MM.1S (cell line): ENCODE measurements at regions not wholly inside any gene's neighbourhood (a gene's known extent, or its start where the extent isn't known, plus 50 kb on each side); places are given as distances from the start of the nearest gene placed in this dataset.

Experiments
- DNase-seq: peaks from one replicate; pipeline ENCODE4 v3.0.0-alpha.2; 2015
- H2AFZ ChIP-seq: fragments of 300-600 bp; sonication (generic); 2 replicates; pipeline ENCODE4 v1.6.0; 2016; ENCODE audit warnings: antibody characterized with exemption, low read length
- H3F3A ChIP-seq: fragments of 300-600 bp; sonication (generic); 2 replicates; pipeline ENCODE4 v1.6.1; 2016; ENCODE audit warnings: mild to moderate bottlenecking, antibody characterized with exemption, low read length, moderate library complexity, mixed read lengths; ENCODE audit not compliant: insufficient read depth
- H3K27ac ChIP-seq: fragments of 300-600 bp; sonication (generic); 2 replicates; pipeline ENCODE4 v1.5.1; 2016; ENCODE audit warnings: mild to moderate bottlenecking, low read length
- H3K27me3 ChIP-seq: fragments of 300-600 bp; sonication (generic); replicated peaks from 2 replicates; pipeline ENCODE4 v1.6.0; 2016; ENCODE audit warnings: low read length; ENCODE audit not compliant: insufficient read depth
- H3K36me3 ChIP-seq: fragments of 300-600 bp; sonication (generic); replicated peaks from 2 replicates; pipeline ENCODE4 v1.6.1; 2016; ENCODE audit warnings: mild to moderate bottlenecking, low read length, mixed read lengths; ENCODE audit not compliant: insufficient read depth
- H3K4me1 ChIP-seq: fragments of 300-600 bp; sonication (generic); 2 replicates; pipeline ENCODE4 v1.6.1; 2016; ENCODE audit warnings: low read length, mixed read lengths
- H3K4me2 ChIP-seq: fragments of 300-600 bp; sonication (generic); 2 replicates; pipeline ENCODE4 v1.6.0; 2016; ENCODE audit warnings: low read depth, low read length
- H3K4me3 ChIP-seq: fragments of 300-600 bp; sonication (generic); 2 replicates; pipeline ENCODE4 v1.5.1; 2016; ENCODE audit warnings: low read length, mixed read lengths
- H3K79me2 ChIP-seq: fragments of 300-600 bp; sonication (generic); 2 replicates; pipeline ENCODE4 v1.6.1; 2016; ENCODE audit warnings: mixed run types, low read length, mixed read lengths
- H3K9ac ChIP-seq: fragments of 300-600 bp; sonication (generic); 2 replicates; pipeline ENCODE4 v1.6.1; 2016; ENCODE audit warnings: low read length, mixed read lengths
- H3K9me2 ChIP-seq: fragments of 300-600 bp; sonication (generic); replicated peaks from 2 replicates; pipeline ENCODE4 v1.6.1; 2016; ENCODE audit warnings: mild to moderate bottlenecking, low read length, mixed read lengths; ENCODE audit not compliant: insufficient read depth
- H3K9me3 ChIP-seq: fragments of 300-600 bp; sonication (generic); replicated peaks from 2 replicates; pipeline ENCODE4 v1.6.1; 2016; ENCODE audit warnings: mild to moderate bottlenecking, low read length, mixed read lengths; ENCODE audit not compliant: insufficient read depth
- H4K20me1 ChIP-seq: fragments of 300-600 bp; sonication (generic); 2 replicates; pipeline ENCODE4 v1.6.1; 2016; ENCODE audit warnings: mild to moderate bottlenecking, low read length, moderate library complexity, mixed read lengths; ENCODE audit not compliant: insufficient read depth
- EZH2 ChIP-seq: fragments of 300-600 bp; sonication (generic); optimal IDR thresholded peaks from 2 replicates; pipeline ENCODE3; 2017; ENCODE audit warnings: low read depth, mild to moderate bottlenecking, antibody characterized with exemption, low read length, mixed read lengths
- EZH2phosphoT487 ChIP-seq: fragments of 300-600 bp; sonication (generic); IDR thresholded peaks from 2 replicates; pipeline ENCODE4 v1.6.1; 2018; ENCODE audit warnings: antibody characterized with exemption, low read length
- TF ChIP-seq, protein P1 (sequence below): fragments of 300-600 bp; sonication (generic); IDR thresholded peaks from 2 replicates; pipeline ENCODE4 v1.5.1; 2016; ENCODE audit warnings: antibody characterized with exemption, low read length, mixed read lengths

DNA sequence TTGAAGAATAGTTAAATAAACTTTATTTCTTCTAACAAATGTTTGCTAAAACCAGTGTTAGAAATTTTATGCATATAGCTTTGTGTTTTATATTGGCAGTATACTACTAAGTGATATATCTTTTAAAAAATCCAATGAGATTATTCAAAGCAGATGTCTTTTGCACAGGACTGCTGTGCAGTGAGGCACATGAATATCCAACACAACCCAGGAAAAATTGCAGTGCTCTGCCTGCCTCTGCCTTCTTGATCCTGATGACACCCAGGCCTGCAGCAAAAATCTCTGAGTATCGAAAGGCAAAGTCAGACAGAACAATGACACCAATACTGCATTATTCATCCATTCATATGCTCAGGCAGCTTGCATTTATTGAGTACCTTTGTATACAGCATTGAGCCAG lies 1076.5 kb upstream of the ARRDC3 start:
- H3K36me3 ChIP-seq = no peaks in the 10 kb centered on the region
- no peak overlapping the region for H2AFZ ChIP-seq
- 0 out of 2 replicates have a peak, but pooled peaks cover 3% of the 10 kb centered on the region for H3F3A ChIP-seq
- H3K9me2 ChIP-seq = no peaks in the 10 kb centered on the region
- H3K4me3 ChIP-seq = no peak overlapping the region
- no peak overlapping the region for H3K9ac ChIP-seq
- H3K27ac ChIP-seq = no peak overlapping the region
- H3K4me1 ChIP-seq = peaks cover 10% of the 10 kb centered on the region
- no peaks in the 10 kb centered on the region for H3K9me3 ChIP-seq
- no peaks in the 10 kb centered on the region for H3K79me2 ChIP-seq
- TF ChIP-seq EZH2phosphoT487 (no peak), EZH2 (no peak)
- TF ChIP-seq, protein P1, sequence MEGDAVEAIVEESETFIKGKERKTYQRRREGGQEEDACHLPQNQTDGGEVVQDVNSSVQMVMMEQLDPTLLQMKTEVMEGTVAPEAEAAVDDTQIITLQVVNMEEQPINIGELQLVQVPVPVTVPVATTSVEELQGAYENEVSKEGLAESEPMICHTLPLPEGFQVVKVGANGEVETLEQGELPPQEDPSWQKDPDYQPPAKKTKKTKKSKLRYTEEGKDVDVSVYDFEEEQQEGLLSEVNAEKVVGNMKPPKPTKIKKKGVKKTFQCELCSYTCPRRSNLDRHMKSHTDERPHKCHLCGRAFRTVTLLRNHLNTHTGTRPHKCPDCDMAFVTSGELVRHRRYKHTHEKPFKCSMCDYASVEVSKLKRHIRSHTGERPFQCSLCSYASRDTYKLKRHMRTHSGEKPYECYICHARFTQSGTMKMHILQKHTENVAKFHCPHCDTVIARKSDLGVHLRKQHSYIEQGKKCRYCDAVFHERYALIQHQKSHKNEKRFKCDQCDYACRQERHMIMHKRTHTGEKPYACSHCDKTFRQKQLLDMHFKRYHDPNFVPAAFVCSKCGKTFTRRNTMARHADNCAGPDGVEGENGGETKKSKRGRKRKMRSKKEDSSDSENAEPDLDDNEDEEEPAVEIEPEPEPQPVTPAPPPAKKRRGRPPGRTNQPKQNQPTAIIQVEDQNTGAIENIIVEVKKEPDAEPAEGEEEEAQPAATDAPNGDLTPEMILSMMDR = no peak
- no peaks in the 10 kb centered on the region for H4K20me1 ChIP-seq
- H3K27me3 ChIP-seq = no peaks in the 10 kb centered on the region
- H3K4me2 ChIP-seq = no peak overlapping the region
- DNase-seq = no peak

DNA sequence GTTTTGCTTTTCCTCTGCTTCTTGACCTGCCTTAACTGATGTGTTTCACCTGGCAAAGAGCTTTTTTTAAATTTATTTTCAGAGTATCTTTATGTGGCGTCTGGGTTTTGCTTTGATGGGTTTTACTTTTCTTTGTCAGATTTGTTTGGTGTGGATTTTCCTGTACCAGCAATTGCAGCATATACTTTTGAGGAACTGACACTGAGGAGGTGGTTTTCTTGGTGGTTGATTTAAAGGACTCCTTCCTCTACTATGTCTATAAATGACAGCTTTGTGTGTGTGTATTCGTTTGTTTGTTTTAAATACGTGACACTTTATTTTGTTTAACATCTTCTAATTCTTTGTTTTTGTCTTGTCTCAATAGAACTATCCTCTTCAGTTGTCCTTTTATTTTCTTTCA lies 1071.9 kb upstream of the ARRDC3 start:
- no peak overlapping the region for H2AFZ ChIP-seq
- H3K27me3 ChIP-seq = no peaks in the 10 kb centered on the region
- no peaks in the 10 kb centered on the region for H3K9me3 ChIP-seq
- no peaks in the 10 kb centered on the region for H3K36me3 ChIP-seq
- no peak overlapping the region for H3K9ac ChIP-seq
- H3K79me2 ChIP-seq = no peaks in the 10 kb centered on the region
- peaks cover 12% of the 10 kb centered on the region for H3K4me1 ChIP-seq
- H3F3A ChIP-seq = 0 out of 2 replicates have a peak, but pooled peaks cover 4% of the 10 kb centered on the region
- H4K20me1 ChIP-seq = no peaks in the 10 kb centered on the region
- TF ChIP-seq EZH2phosphoT487 = no peak
- no peak for TF ChIP-seq EZH2
- TF ChIP-seq, protein P1 = no peak
- peak overlapping the region; percentile 64 for H3K4me2 ChIP-seq
- DNase-seq = peak; percentile 27
- peak overlapping the region; percentile 39 for H3K4me3 ChIP-seq
- no peaks in the 10 kb centered on the region for H3K9me2 ChIP-seq
- H3K27ac ChIP-seq = peak overlapping the region; percentile 21; the same call in 1 of the 2 replicates

DNA sequence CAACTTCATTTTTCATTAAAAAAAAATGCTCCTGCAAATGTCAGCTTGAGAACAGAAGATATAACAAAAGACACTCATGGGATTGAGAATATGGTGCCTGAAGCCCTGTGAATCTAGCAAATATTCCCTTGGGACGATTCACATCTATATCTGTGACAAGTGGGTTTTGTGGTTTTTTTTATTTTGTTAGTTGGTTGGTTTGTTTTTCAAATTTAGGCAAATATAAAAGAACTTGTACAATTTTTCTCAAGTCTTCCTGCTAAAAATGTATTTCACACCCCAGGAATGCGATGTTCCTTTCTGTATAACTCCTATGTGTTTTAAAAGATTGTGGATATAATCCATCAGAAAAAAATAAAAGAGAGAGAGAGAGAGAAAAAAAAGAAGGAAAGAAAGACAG lies 1061.8 kb upstream of the ARRDC3 start:
- Histone ChIP-seq H3K27me3 (no peaks in the 10 kb centered on the region), H3K9me2 (no peaks in the 10 kb centered on the region), H3K4me3 (no peak overlapping the region), H3K9ac (no peak overlapping the region), H3K79me2 (no peaks in the 10 kb centered on the region), H4K20me1 (no peaks in the 10 kb centered on the region), H3K9me3 (no peaks in the 10 kb centered on the region), H3K4me1 (no peaks in the 10 kb centered on the region), H3K27ac (no peak overlapping the region), H2AFZ (no peak overlapping the region), H3K4me2 (no peak overlapping the region), H3F3A (no peaks in the 10 kb centered on the region), H3K36me3 (no peaks in the 10 kb centered on the region)
- DNase-seq = no peak
- TF ChIP-seq EZH2 (no peak), EZH2phosphoT487 (no peak)
- TF ChIP-seq, protein P1 = no peak
